CD1c-positive myeloid dendritic cell (primary cell): ENCODE measurements at regions not wholly inside any gene's neighbourhood (a gene's known extent, or its start where the extent isn't known, plus 50 kb on each side); places are given as distances from the start of the nearest gene placed in this dataset.

Experiments
- DNase-seq: peaks from one replicate; pipeline ENCODE4 v3.0.0-alpha.2; 2016; ENCODE audit errors: extremely low spot score

DNA sequence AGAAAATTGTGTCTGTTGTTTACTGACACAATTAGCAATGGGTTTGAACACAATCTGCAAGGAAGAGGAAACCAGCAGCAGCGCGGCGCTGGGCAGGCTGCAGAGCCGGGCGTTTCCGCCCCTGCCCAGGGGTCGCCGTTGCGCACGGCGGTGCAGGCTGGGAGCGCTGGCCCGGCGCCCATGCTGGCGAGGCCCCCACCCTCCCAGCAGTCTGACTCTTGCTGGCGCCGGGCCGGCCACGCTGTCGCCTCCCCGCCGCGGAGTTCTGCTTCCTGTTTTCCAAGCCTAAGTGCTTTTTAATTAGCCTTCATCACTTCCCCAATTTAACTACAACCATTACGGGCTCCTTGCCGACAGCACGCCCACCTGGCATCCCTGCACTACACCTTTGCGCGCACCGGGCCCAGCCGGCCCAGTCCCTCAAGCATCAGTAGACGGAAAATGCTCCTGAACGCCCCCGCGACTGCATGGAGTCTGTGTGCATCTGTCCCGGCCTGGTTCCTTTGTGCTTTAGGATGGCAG lies 212.1 kb downstream of the GXYLT1 start:
- DNase-seq: peak; percentile 85

DNA sequence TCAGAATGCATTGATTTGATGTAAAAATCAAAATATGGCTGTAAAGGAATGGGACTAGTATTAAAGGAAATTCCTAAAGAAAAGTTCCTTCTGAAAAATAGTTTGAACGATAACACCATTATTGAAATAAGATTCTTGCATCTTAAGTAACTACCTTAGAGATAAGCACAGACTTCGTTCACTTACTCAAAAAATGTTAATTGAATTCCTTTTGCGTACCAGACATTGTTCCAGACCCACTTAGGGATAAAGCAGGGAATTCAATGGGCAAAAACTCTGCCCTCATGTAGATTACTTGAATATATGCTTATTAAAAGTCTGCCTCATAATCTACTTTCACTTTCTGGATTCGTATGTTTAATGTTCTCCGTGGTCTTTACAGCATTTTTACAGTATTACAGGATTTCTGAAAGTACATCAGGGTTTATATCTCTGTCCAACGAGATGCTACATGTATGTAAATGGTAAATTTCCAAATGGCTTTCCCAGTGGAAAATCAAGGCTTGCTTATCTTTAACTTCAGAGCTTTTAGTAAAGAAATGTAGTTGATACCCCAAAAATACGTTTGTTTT lies 213.7 kb downstream of the GXYLT1 start:
- DNase-seq: no peak

DNA sequence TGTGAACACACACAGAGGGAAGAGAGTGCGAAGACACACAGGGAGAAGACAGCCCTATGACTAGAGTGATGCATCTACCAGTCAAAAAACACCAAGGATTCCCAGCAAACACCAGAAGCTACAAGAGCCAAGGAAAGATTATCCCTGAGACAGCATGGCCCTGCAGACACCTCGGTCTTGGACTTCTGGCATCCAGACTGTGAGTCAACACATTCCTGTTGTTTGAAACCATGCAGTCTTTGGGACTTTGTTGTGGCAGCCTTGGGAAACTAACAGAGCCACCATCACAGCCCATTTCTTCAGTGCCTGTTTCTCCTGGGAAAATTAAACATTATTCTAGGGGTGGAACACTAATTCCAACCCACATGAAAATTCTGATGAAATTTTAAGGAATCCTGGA lies 220.6 kb downstream of the GXYLT1 start:
- no peak for DNase-seq

DNA sequence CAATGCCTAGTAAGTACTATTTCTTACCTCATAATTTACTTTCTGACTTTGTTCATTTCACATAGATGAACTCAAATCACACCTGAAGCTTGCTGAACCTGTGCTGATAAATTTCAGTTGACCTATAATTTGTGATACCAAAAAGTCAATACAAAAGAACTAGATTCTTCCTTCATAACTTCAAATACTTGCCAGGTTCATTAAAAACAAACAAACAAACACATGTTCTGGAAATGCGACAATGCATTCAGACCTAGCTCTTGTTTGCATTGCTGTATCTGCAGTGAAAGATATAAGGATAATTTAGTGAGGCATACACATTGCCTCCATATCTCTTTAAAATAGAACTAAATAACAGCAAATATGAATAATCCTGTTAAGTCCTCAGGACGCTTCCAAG lies 221.3 kb downstream of the GXYLT1 start:
- DNase-seq: no peak

- no peak for DNase-seq
These were observed 224.3 kb downstream of the GXYLT1 start for GRCh38 chr12:41920355-41920754.

- no peak for DNase-seq
These were observed 225.0 kb downstream of the GXYLT1 start for GRCh38 chr12:41919526-41920261.

DNA sequence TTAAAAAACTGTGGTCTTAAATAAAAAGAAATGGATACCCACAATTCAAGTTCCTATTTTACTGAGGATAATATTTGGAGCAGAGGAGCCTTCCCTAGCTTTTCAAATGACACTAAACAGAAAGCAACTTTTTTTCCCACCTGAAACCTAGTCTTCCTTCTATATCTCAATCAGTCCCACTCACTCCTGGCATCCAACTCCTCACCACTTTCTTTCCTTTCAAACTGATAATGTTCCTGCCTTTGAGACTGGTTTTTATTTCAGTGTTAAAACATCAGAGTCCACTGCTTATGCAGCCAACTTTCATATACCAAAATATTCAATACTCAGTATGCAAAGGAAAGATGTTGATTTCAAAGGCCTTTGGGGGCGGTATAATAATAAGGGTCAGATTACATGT lies 225.6 kb downstream of the GXYLT1 start:
- no peak for DNase-seq

DNA sequence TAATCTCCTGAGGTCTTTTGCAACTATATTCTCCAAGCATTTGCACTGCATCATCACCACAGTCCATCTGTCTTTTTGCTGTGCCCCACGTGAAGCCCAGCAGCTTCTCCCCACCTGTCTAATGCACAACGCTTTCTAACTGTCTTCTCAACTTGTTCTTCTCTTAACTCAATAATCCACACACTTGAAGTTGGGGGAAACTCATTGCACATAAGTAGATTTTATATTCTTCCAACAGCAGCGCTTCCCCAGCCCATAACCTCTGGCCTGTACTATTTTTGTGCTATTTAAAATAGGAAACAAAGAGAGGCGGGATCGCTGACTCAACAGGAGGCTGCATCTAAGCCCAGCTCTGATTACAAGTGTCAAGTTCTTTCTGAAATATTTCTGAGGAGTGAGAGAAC lies 226.7 kb downstream of the GXYLT1 start:
- DNase-seq: no peak

DNA sequence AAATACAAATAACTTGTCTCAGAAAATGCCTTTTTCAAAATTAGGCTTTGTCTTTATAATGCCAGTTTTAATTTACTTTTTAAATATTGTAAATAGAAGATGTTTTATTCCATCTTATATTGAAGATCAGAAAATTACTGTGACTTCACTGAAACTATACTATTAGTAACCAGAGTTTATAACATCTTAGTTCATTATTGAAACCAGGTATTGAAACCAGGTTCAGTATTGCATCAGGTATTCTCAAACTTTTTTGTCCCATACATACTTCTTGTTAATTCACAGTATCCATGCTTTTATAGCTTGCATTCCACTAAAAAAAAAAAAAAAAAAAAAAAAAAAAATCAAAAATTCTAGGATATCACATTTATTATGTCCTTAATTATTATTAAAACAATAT lies 227.5 kb downstream of the GXYLT1 start:
- DNase-seq: no peak

GRCh38 chr12:41910578-41911320 lies 233.9 kb downstream of the GXYLT1 start:
- no peak for DNase-seq

GRCh38 chr12:41908206-41908605 lies 236.5 kb downstream of the GXYLT1 start:
- DNase-seq: peak; percentile 39

DNA sequence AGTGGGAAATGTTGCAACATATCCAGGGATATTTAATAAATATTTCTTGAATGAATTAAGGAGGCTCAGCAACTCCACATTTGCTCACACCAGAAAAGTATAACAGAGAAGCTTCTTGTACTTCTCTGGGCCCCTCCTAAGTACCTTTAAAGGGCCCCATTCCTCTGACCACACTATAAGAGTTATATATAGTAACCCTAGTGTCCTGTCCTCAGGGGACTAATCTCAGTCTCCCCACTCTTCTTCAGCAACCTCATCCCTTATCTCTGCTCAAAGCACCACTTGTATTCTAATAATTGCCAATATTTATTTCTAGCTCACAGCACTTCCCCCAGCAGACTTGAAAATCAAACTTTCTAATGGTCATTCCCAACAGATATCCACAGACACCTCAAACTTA lies 237.1 kb downstream of the GXYLT1 start:
- no peak for DNase-seq

- no peak for DNase-seq
These were observed 237.7 kb downstream of the GXYLT1 start for GRCh38 chr12:41907021-41907420.

- no peak for DNase-seq
These were observed 238.8 kb downstream of the GXYLT1 start for GRCh38 chr12:41905759-41906297.

DNA sequence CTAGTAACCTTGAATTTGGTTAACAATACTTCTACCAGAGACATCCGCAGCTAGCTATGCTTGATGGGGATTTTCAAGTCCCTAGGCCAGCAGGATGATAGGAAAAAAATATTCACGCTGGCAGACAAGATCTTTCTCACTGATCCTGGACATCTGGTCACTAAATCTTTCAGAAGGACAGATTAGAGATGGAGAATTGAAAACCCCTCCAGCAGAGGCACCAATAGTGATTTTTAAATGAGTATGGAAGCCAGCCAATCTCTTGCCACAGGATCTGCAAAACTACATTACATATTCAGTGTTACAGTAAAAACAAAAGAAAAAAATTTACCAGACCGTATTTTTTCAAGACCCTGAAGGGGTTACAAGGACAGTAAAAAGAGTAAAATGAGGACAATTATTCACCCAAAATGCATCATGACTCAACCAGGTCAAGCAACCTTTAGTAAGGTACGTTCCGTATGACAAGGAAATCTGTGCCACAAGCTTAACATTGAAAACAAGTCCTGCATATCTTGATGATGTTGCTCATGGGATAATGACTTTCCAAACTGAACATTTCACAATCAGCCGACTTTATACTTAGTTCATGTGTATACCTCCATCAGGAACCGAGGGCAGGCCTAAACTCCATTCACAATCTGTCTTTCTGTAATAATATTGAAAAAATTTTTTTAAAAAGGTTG lies 239.5 kb downstream of the GXYLT1 start:
- DNase-seq: no peak

- DNase-seq: no peak
These were observed 240.6 kb downstream of the GXYLT1 start for GRCh38 chr12:41904041-41904440.

DNA sequence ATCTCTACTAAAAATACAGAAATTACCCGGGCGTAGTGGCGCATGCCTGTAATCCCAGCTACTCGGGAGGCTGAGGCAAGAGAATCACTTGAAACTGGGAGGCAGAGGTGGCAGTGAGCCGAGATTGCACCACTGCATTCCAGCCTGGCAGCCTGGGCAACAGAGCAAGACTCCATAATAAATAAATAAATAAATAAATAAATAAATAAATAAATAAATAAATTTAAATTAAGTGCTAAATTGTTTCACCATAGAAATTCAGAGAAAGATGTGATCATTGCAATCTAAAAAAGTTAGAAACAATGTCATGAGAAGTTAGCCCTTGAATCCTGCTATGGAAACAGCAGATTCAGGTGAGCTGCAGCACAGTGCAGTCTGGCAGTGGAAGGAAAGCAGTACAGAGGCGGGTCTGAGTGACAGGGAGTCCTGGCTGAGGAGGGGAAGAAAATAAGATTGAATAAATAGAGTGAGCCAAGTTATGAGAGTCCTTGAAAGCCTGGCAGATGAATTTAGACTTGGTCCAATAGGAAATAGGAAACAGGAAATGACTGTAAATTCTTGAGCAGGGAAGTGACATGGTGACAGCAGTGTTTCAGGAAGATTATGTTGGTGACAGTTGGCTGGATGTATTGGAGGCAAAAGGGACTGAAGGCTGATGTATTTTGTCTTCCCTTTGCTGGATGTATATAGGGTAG lies 241.5 kb downstream of the GXYLT1 start:
- DNase-seq: no peak

- DNase-seq: no peak
These were observed 245.1 kb downstream of the GXYLT1 start for GRCh38 chr12:41899577-41899976.

GRCh38 chr12:41897593-41897992 lies 247.1 kb downstream of the GXYLT1 start:
- DNase-seq: no peak

DNA sequence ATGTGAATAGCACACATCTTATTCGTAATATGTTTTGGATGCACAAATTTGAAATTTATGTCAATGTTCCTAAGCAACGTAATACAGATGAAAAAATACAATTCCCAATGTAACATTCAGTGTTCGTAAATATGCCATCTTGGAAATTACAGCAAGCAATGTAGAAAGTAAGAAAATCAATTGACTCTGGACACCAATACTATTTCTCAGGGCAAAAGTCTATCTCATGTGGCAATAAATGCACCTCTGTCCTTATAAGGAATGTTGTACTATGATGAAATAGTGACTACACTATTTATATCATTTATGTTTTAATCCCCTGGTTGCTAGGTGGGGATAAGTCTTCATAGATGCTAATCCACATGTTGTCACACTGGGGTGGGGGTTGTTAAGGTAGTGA lies 251.2 kb downstream of the GXYLT1 start:
- DNase-seq: no peak

DNA sequence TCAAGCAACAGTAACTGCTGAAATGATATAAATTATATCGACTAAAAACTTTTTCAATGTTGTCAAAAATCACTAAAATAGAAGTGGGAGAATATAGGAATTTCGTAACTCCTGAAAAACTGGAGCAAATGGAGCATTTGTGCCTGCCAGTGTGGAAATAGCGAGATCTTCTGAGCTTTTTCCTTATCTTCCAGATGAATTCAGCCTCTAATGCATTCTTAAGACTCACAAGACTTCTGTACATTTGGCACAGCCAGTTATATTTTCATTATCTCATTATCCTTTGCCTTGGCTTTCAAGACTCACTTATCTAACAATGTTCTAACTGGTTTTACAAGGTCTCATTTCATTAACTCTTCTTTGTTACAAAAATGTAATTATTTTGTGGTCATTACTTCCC lies 252.4 kb downstream of the GXYLT1 start:
- no peak for DNase-seq
